ENCODE measurements at regions not wholly inside any gene's neighbourhood (a gene's known extent, or its start where the extent isn't known, plus 50 kb on each side); places are given as distances from the start of the nearest gene placed in this dataset.

- peaks cover 20% of the 10 kb centered on the region; the same call in 1 of the 2 replicates for H3K9me3 ChIP-seq (ENCODE audit: insufficient read depth, low read length)
- H4K20me1 ChIP-seq (ENCODE audit: insufficient read depth, low read length), result no peaks in the 10 kb centered on the region
- H3K27ac ChIP-seq (ENCODE audit: low read length), result no peak overlapping the region
- no peaks in the 10 kb centered on the region; the same call in 1 of the 2 replicates for H3K4me1 ChIP-seq (ENCODE audit: low read length)
- peaks cover 12% of the 10 kb centered on the region for H3K36me3 ChIP-seq (replicated peaks; ENCODE audit: low read depth, low read length)
- no peak overlapping the region for H3K4me2 ChIP-seq (ENCODE audit: low read length)
- 0 out of 2 replicates have a peak, but pooled peaks cover 4% of the 10 kb centered on the region for H3K27me3 ChIP-seq (ENCODE audit: low read depth, low read length)
- H3K4me3 ChIP-seq (ENCODE audit: low read length), result no peak overlapping the region
- no peak overlapping the region for H2AFZ ChIP-seq (ENCODE audit: low read depth, low read length)
- no peak for TF ChIP-seq CTCF (IDR thresholded peaks at IDR 0.05; ENCODE audit: low read depth, low read length)
- no peak for TF ChIP-seq EZH2phosphoT487 (IDR thresholded peaks at IDR 0.05; ENCODE audit: low read depth)
- H3K79me2 ChIP-seq (ENCODE audit: low read length), result no peaks in the 10 kb centered on the region
- H3K9ac ChIP-seq (ENCODE audit: low read length), result no peak overlapping the region
These were observed 506.8 kb downstream of the PDCD6IP start for GRCh38 chr3:34305266-34305665.

GRCh38 chr3:34312684-34313083 lies 514.3 kb downstream of the PDCD6IP start:
- Histone ChIP-seq H2AFZ (ENCODE audit: low read depth, low read length) (peak overlapping the region; percentile 94), H3K9ac (ENCODE audit: low read length) (peak overlapping the region; percentile 23; the same call in 1 of the 2 replicates), H3K27ac (ENCODE audit: low read length) (no peak overlapping the region)

GRCh38 chr3:34319881-34320280 lies 521.5 kb downstream of the PDCD6IP start:
- no peaks in the 10 kb centered on the region for H4K20me1 ChIP-seq (ENCODE audit: insufficient read depth, low read length)
- no peak overlapping the region for H3K4me3 ChIP-seq (ENCODE audit: low read length)
- H3K27ac ChIP-seq (ENCODE audit: low read length), result no peak overlapping the region
- H3K79me2 ChIP-seq (ENCODE audit: low read length), result no peaks in the 10 kb centered on the region
- H3K27me3 ChIP-seq (ENCODE audit: low read depth, low read length), result no peaks in the 10 kb centered on the region
- peaks cover 3% of the 10 kb centered on the region; the same call in 1 of the 2 replicates for H3K9me3 ChIP-seq (ENCODE audit: insufficient read depth, low read length)
- no peak overlapping the region for H2AFZ ChIP-seq (ENCODE audit: low read depth, low read length)
- no peak overlapping the region for H3K9ac ChIP-seq (ENCODE audit: low read length)
- no peak for TF ChIP-seq EZH2phosphoT487 (IDR thresholded peaks at IDR 0.05; ENCODE audit: low read depth)
- no peak for TF ChIP-seq CTCF (IDR thresholded peaks at IDR 0.05; ENCODE audit: low read depth, low read length)
- H3K36me3 ChIP-seq (replicated peaks; ENCODE audit: low read depth, low read length), result no peaks in the 10 kb centered on the region
- no peak overlapping the region for H3K4me2 ChIP-seq (ENCODE audit: low read length)
- H3K4me1 ChIP-seq (ENCODE audit: low read length), result no peaks in the 10 kb centered on the region

More at GRCh38 chr3:34312684-34313083, 514.3 kb downstream of the PDCD6IP start:
- Histone ChIP-seq H3K9me3 (ENCODE audit: insufficient read depth, low read length) (peaks cover 22% of the 10 kb centered on the region; the same call in 1 of the 2 replicates), H3K4me1 (ENCODE audit: low read length) (peaks cover 12% of the 10 kb centered on the region), H3K79me2 (ENCODE audit: low read length) (no peaks in the 10 kb centered on the region), H3K4me3 (ENCODE audit: low read length) (peak overlapping the region; percentile 66), H3K4me2 (ENCODE audit: low read length) (peak overlapping the region; percentile 84), H3K27me3 (ENCODE audit: low read depth, low read length) (no peaks in the 10 kb centered on the region), H3K36me3 (replicated peaks; ENCODE audit: low read depth, low read length) (peaks cover 12% of the 10 kb centered on the region), H4K20me1 (ENCODE audit: insufficient read depth, low read length) (no peaks in the 10 kb centered on the region)
- no peak for TF ChIP-seq CTCF (IDR thresholded peaks at IDR 0.05; ENCODE audit: low read depth, low read length)
- TF ChIP-seq EZH2phosphoT487 (IDR thresholded peaks at IDR 0.05; ENCODE audit: low read depth), result no peak

- no peaks in the 10 kb centered on the region for H3K9me3 ChIP-seq (ENCODE audit: insufficient read depth, low read length)
- H3K4me1 ChIP-seq (ENCODE audit: low read length), result no peaks in the 10 kb centered on the region
- H3K36me3 ChIP-seq (replicated peaks; ENCODE audit: low read depth, low read length), result no peaks in the 10 kb centered on the region
- no peak overlapping the region for H3K27ac ChIP-seq (ENCODE audit: low read length)
- no peak overlapping the region for H3K4me2 ChIP-seq (ENCODE audit: low read length)
- no peaks in the 10 kb centered on the region for H3K27me3 ChIP-seq (ENCODE audit: low read depth, low read length)
- no peaks in the 10 kb centered on the region for H3K79me2 ChIP-seq (ENCODE audit: low read length)
- TF ChIP-seq CTCF (IDR thresholded peaks at IDR 0.05; ENCODE audit: low read depth, low read length) (no peak), EZH2phosphoT487 (IDR thresholded peaks at IDR 0.05; ENCODE audit: low read depth) (no peak)
- no peak overlapping the region for H3K4me3 ChIP-seq (ENCODE audit: low read length)
- no peak overlapping the region for H3K9ac ChIP-seq (ENCODE audit: low read length)
- H4K20me1 ChIP-seq (ENCODE audit: insufficient read depth, low read length), result no peaks in the 10 kb centered on the region
- H2AFZ ChIP-seq (ENCODE audit: low read depth, low read length), result no peak overlapping the region
These were observed 525.1 kb downstream of the PDCD6IP start for GRCh38 chr3:34323517-34323916.
